Stimulated activated CD4-positive, alpha-beta T cell treated with anti-CD3 and anti-CD28 coated beads, TNF-alpha, amount 100 ng/mL, for 1 hour (primary cell): ENCODE measurements at regions not wholly inside any gene's neighbourhood (a gene's known extent, or its start where the extent isn't known, plus 50 kb on each side); places are given as distances from the start of the nearest gene placed in this dataset.

Experiments
- DNase-seq, 3 donors: peaks; one replicate each; pipeline ENCODE4 v3.0.0-alpha.2; 2020; ENCODE audit warnings: low read depth in 3 of 3, low spot score in 1 of 3

DNA sequence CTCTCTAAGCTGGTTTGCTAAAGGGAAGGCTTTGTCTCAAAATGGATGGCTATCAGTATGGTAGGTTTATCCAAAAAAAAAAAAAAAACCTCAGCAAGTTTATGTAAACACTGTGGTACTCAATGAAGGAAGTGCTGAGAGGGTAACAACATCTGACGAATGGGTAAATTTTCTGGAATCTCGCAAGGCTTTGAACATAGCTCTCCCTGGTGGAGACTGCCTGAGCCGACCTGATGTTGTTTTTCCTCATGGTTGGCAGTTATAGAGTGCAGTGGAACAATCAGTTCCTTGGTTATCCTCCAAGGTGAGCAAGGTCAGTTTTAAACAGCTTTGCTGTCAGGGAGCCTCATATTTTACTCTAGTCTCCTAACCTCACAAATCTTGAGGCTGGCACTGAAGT lies 94.6 kb downstream of the ZPLD1 start:
- DNase-seq = no peak

DNA sequence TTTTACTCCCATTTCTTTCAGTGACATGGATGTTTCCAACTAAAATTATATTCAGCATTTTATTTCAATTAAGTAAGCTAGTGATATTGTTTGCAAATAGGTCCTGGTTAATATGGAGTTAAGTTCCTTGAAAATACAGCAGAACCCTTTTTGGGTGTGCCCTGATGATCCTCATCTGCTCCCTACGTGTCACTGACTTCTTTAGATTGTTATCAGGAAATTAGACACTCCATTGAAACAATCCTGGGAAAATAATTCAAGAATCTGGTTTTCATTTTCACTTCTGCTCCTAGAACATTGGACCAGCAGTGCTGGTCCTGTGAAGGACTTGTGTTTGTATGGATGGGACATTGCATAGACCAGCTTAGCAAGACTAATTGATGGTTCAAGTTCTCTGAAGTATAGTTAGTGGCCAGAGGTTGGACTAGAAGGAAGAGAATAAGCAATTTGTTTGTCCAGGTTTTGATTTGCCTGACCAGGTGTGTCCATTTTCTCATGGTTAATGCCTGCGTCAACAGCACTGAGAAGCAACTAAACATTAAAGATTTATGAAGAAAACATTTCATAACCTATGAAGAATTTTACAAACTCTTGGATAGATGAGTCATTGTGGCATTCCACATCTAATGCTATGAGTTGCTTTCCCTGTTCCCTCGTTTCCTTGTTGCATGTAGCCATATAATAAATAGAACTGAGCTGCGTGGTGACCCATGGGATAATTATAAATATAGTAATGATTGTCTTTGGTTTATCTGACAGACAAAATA lies 95.8 kb downstream of the ZPLD1 start:
- DNase-seq = no peak

DNA sequence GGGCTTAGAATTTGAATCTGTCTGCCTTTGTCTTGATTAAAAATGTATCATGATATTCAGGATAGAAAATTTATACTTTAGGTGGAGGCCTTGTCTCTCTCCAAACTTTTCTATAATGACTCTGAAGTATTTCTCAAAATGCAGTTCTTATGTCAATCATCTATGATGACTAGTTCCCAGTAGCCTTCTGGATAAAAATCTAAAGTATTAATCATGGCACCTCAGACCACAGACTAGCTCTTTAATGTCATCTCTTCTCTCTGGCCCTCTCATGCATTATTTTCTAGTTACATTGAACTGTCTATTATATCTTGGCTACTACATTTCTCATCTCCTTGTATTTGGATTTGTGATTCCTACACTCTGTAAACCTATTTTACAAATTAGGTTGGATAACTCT lies 96.9 kb downstream of the ZPLD1 start:
- no peak for DNase-seq

DNA sequence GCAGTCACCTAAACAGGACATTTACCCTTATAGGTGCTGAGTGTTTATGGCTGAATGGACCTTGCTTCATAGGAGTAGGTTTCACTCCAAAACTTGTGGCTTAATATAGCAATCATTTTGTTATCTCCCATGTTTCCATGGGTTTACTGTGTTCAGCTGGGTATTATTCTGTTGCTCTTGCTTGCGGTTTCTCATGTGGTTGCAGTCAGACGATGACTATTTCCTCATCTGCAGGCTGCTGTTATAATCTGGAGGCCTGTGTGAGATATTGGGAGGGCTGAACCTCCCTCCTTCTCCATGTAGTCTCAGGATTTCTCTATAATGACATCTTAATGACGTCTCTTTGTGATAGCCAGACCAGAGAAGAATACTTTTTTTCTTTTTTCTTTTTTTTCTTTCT lies 98.1 kb downstream of the ZPLD1 start:
- DNase-seq = no peak

DNA sequence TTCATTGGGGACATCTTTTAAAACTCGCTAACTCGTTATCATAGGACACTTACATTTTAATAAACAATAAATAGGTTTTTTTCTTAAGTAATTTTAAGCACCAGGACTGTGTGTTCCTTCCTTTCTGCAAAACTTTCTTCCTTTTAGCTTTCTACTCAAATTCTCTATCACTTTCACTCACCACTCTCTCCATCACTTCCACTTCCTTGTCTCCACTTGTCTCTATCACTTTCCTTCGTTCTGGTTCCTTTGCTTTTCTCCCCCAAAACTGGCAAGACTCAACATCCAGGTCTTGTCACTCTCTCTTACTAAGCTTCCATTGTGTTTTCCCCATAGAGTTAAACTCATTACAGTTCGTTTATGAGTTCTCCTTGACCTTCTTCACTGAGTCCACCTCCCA lies 99.0 kb downstream of the ZPLD1 start:
- DNase-seq = no peak

DNA sequence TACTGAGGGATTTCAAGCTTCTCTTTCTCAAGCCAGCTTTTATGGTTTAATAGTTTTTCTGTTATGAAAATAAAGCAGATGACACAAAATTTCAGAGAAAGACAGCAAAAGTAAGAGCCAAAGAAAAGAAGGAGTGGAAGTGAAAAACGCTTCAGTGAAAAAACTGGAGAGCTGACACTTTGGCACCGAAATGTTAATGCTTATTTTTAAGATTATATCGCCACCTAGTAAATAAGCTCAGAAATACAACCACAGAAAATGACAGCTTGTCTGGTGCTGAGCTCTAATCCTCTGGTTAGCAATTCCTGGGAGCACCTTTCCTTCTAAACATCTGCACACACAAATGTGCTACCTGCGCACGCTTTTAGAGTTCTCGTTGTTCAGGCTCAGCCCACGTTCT lies 101.6 kb downstream of the ZPLD1 start:
- DNase-seq = no peak

DNA sequence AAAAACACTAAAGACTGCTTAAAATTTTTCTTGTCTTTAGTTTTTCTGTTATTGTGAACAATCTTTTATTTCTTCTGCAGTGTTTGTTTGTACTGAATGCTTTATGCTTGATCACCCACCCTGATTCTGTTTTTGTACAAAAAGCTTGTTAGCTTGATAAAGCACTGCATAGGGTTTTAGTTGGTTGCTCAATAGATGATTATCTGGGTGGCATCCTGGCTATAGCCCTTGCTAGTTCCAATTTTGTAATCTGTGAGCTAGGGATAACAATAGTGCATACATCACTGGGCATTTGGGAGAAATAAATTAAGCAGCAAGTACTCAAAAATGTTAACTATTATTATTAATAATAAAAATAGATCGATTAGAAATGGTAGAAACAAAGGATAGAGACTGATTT lies 102.3 kb downstream of the ZPLD1 start:
- no peak for DNase-seq

DNA sequence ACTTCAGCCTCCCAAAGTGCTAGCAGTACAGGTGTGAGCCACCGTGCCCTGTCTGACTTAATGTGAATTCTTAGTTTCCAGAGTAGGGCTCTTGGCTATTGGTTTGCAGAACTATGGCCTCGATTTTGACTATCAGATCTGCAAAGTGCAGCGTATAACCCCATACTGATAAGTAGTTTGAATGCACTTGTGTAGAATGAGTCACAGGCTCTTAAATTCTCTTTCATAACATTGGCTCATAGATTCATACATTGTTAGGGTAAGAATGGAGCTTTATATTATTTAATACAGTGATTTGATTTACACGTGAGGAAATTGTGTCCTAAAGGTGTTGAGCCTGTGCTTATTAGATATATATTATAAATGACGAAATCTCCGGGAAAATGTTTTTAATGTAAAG lies 109.9 kb downstream of the ZPLD1 start:
- DNase-seq = no peak

DNA sequence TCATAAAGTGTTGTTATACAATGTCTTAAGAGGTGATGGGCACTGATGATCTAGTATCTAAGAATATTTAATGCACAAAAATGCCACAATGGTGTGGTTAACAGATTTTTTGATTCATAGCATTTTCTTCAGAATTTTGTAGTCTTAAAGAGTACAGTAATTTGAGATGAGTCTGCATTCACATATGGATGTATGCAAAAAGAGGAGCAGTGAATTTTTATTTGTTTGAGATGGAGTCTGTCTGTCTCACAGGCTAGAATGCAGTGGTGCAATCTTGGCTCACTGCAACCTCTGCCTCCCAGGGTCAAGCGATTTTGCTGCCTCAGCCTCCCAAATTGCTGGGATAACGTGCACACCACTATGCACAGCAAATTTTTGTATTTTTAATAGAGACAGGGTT lies 110.5 kb downstream of the ZPLD1 start:
- no peak for DNase-seq

DNA sequence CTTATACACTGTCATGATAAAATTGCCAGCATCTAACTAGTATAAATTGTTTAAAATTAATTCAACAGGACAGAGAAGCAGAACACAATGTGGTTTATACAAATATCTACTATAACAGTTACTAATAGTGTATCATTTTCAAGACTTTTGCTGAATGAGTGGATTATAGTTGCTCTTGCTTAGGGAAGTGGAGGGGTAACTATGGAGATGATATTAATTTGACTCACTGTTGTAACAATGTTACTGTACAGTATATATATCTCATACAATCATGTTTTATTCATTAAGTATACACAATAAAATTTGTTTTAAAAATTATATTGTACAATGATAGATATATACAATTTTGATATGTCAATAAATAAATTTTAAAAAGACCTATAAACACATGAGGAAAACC lies 119.1 kb downstream of the ZPLD1 start:
- no peak for DNase-seq

DNA sequence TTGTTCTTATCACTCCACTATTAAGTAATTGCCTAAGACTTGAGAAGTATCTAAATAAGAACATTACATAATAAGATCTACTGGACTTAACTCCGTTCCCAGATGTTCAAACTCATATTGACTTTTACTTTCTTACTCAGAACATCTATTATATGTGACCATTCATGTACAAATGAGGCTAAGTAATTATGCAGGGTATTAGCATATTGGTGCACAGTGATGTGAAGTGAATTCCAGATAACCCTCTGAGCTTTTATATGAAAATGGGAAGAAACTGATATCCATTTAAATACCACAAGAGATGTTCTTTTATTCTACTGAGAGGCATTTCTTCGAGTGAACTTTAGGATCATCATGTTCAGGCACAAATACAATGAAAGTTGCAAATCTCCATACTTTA lies 135.7 kb downstream of the ZPLD1 start:
- DNase-seq = no peak

DNA sequence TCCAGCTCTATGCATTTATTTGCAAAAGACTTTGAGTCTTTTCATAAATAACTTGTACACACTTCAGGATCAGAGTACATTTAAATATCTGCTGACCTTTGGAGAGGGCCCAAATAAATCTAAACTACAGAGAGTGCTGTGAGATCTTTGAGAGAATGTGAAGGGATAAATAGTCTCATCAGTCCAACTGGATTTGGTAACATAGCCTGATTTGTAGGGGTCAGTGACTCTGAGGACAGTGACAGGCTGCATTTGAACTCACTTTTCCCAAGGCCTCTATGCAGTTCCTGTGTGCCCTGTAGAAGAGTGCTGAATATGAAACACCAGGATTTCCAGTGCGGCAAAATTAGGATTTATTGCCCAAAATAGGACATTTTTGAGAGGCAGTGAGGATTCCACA lies 136.2 kb downstream of the ZPLD1 start:
- no peak for DNase-seq

DNA sequence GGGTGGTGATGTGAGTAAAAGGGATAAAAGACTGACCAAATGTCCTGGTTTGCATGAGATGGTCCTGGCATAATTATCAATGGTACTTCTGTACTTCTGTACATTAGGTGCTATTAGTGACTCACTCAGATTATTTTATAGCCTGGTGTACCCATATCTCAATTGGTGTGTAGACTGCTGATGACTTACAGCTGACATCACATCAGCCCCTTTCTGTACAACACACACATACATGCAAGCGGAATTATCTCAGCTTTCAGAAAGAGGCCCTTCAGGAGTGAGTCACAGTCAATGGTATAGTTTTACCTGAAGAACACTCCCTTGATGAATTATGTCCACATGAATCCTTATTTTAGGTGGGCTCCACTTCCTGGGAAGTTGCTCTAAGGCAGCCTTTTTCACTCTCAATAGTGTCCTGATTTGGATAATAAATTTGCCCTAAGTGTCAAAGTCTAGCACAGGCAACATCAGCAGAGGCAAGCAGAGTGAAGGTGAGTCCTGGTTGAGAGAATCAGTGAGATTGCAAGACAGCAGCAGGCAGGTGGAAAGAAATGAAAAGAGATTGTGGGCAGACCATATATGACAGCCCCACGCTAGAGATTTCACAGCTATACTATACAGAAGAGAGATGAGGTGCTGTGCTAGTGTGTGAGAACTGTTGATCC lies 137.0 kb downstream of the ZPLD1 start:
- no peak for DNase-seq

DNA sequence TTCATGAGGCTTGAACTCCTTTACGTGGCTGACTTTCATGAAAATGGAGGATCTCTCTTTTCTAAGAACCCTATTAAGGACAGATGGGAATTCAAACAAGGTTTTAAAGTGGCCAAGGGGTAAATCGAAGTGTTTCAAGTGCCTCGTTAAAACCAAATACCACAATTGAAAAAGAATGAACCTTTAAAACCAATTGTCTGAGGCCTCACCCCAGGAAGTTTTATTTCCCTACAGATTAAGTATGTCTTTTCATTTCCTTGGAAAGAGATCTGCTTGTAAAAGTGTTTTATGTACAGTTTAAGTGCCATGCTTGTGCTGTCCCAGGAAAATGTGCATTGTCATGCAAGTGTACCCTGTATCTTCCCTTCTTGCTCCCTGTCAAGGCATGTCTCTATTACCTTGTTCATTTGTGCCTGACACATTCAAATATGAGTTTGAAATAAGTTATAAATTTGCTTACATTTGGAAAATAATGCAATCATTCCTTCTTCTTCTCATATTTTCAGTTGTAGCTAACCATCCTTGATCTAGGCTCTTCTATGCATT lies 138.7 kb downstream of the ZPLD1 start:
- no peak for DNase-seq

DNA sequence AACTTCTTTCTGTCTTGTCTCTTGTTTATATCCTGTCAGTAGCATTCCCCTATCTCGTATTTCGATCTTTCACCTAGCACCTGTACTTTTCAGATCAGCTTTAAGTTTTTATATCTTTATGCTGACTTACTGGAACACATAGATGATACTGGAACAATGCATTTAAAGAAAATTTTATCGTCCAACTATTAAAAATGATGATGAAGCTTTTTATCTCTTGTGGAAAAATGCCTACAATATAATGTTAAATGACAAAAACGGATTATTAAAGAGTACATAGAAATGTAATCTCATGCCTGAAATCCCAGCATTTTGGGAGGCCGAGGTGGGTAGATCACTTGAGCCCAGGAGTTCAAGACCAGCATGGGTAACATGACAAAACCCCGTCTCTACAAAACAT lies 139.5 kb downstream of the ZPLD1 start:
- DNase-seq = no peak

DNA sequence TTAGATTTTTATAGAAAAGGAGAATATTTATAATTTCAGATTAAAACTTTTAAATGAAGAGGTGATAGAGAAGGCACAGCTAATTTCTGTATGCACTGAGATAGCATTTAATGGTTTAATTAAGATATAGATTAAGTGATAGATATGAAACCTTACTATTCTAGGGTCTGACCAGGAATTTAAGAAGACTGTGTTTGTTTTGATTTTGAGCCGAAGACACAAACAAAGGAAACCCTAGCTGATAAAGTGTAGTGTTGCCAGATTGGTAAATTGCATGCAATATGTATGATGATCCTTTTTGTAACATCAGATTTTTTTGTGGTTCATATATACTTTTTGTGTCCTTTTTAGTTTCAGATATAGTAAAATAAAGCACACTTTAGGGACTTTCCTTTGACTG lies 141.8 kb downstream of the ZPLD1 start:
- DNase-seq = no peak

DNA sequence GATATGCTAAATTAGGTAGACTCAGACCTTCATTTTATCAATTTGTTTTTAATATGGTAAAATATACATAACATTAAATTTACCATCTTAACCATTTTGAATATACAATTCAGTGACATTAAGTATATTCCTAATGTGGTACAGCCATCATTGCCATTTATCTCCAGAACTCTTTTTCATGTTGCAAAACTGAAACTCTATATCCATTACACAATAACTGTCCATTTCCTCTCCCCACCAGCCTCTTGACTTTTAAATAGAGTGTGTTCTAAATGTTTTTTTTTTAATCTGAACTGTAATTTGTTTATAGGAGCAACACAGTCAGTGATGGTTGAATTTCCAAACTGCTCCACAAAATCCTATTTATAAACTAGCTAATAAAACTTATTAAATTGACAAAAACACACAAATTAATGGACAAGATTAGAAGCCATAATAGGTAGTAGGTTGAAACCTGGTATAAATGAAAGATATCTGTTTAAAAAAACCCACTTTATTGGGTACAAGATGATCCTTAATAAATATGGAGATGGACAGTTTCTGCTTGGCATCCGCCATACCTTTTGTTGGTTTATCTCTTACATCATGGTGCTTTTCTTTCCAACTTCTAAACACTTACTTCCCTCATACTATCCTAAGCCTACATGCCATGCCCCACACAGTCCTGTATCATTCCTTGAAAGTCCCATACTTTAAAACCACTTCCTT lies 142.4 kb downstream of the ZPLD1 start:
- DNase-seq = no peak

DNA sequence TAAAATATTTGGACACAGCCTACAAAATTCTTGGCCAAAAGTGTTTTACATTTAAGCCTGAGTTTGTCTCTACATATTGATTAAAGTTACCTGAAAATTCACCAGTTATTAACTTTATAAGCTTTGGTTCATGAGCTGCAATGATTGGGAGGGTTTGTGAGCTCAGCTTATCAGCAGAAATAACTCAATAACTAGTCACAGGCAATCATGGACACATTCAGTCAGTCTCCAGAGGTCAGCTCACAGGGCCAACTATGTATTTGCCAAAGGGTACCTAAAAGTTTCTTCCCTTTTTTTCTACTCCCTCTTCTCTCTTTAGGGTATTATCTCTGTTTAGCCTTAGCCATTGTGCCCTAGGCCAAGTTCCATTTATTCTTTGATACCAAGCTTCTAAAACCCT lies 145.9 kb downstream of the ZPLD1 start:
- no peak for DNase-seq

DNA sequence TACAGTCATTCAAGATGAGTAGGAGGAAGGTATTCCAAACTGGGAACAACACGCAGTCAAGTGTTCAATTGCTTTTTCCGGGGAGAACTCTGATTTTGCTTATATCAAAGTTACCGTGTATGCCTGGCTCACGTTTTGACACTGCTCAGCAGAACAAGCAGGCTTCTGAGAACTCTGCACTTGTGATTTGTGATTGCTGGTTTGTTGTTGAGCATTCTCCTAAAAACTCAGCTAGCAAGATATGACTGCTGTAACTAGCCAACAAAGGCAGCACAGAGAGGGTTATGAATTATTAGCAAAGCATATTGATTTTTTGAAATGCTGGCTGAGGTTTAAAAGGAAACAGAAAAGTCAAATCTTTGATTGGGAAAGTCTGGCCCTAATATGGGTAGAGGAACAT lies 151.7 kb downstream of the ZPLD1 start:
- no peak for DNase-seq

DNA sequence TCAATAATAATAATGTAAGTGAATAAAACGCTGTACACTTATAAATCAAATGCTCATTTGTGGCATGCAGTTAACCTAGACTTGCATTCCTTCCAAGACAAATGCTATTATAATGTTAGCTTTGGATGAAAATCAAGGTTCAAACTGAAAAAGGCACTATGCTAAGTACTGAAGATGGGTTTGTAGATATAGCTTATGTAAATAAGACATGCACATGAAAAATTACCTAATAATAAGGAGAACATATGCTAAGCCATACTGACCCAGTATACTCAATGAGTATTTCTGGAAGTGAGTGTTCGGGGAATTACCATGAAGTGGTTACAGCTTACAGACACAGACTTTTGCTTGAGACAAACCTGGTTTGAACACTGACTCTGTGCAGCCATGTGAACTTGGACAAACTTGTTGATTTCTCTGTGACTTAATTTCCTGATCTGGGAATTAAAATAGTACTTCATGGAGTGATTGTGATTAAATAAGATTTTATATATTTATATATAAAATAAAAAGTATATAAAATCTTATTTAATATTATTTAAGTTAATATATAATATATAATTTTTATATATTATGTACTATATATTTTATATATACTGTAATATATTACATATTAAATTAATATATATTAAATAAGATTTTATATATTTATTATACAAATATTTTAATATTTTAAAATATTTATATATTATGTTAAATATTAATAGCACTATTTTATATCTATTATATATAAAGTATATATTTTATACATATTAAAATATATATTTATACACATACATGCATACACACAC lies 159.2 kb downstream of the ZPLD1 start:
- no peak for DNase-seq

DNA sequence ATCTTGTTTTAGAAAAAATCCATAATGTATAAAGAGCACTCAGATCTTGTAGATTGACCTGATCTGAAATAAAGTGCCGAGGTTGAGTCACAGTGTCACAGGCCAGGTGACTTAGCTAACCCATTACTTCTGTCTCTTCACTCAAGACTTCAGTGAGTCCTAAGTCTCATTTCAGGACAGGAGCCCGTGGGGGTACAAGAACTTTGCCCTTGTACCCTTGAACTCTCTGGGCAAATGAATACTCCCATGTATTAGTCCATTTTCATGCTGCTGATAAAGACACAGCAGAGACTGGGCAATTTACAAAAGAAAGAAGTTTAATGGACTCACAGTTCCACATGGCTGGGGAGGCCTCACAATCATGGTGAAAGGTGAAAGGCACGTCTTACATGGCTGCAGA lies 160.2 kb downstream of the ZPLD1 start:
- DNase-seq = no peak
